ENCODE measurements at regions not wholly inside any gene's neighbourhood (a gene's known extent, or its start where the extent isn't known, plus 50 kb on each side); places are given as distances from the start of the nearest gene placed in this dataset.

GRCh38 chr10:4482659-4483058, 343.3 kb upstream of the AKR1E2 start:
- no peak for DNase-seq (ENCODE audit: low read depth)

DNA sequence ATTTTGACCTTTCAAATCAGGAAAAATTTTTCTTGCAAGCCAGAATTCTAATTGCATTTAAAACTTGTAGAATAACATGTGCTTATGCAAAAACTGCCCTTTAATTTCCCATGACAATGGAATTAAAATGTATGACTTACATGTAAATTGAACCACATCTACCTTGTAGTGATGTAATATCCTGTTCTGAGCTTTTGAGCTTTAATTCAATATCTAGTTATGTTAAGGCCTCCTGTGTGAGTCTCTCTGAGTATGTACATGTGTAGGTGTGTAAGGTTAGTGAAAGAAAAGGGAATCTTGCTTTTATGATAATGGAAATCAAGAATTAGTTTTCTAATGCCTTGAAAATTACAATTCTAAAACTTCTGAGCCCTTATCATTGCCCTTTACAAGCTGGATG, 344.8 kb upstream of the AKR1E2 start:
- no peak for DNase-seq (ENCODE audit: low read depth)

GRCh38 chr10:4479342-4479741, 346.7 kb upstream of the AKR1E2 start:
- no peak for DNase-seq (ENCODE audit: low read depth)

- DNase-seq (ENCODE audit: low read depth): no peak
Observed at GRCh38 chr10:4477664-4478063, 348.3 kb upstream of the AKR1E2 start.

DNA sequence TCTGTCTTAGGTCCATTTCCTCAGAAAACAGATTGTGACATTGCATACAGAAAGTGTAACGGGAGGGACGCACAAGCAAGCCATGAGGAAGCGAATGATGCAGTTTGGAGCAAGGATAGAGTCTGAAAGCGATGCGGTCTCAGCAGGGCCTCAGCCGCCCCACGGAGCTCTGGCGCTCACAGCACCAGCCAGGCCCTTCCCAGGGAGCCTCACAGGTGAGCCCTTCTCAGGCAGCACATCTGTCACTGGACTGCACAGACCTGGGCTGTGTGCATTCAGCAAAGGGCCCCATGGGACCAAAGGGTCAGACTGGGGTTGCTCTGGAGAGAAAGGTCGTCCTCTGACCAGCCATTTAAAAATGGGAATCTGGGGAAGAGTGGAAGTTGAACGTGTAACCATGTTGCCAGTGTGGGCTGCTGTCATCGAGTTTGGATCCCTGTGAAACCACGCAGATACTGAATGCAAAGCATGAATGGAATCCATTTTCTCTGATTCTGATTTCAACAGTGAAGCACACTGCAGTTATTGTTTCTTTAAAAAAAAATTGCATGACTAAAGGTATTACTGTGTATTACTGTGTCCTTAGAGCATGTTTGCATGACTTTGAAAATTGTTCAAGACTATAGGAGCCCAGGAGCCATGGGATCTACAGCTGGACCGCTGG, 350.0 kb upstream of the AKR1E2 start:
- no peak for DNase-seq (ENCODE audit: low read depth)

DNA sequence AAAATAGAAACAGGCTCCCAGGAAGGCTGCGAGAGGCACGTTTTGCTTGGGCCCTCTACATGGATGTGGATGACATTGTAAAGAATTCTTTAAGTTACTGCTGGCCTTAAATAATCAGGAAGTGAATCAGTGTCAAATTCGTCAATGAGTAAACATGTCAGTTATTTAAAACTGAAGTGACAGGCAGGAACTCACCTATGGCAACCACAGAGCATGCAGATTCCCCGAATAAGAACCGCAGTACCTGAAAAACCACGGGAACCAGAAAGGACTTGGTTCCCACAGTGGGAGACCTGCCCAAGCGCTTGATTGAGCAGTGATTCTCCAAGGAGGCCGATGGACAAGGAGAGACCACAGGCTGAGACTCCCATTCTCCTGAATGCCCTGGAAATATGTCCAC, 351.2 kb upstream of the AKR1E2 start:
- DNase-seq (ENCODE audit: low read depth): no peak

DNA sequence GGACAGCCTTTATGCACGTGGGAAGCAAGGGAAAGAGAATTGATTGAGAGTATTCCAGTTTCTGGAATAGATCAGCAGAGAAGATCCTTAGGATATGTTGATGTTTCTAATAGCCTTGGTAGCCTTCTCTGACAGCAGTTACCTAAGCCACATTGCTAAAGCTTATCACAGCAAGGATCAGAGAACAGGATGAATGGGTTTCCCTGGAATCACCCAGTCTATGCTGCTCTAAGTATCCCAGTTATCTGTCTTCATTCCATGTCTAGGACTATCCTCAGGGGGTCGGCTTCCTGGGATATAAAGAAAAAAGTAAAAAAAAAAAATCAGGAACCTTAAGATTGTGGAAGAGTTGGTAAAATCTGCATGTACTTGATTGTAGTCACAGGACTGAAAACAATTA, 352.0 kb upstream of the AKR1E2 start:
- no peak for DNase-seq (ENCODE audit: low read depth)

DNA sequence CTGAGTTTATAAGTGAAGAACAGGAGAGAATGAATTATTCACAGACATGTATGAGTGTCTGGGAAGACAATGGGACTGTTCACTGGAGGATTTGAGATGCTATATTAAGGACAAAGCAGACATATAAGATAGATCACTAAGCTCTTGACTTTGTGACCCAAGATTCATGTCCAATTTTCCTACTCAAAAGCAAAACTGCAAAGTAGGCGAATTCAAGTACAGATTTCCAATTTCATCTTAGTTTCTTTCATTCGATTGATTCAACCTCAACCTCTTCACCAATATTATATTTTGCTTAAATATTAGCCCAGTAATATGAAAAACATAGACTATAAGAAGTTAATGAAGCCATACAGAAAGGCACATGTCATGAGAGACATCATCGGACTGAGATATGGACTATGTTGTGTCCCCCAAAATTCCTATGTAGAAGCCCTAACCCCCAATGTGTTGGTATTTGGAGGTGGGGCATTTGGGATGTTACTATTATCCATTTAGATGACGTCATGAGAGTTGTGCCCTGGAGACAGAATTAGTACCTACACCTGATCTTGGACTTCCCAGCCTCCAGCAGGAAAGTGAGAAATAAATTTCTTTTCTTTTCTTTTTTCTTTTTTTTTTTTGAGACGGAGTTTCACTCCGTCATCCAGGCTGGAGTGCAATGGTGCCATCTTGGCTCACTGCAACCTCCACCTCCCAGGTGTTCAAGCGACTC, 353.7 kb upstream of the AKR1E2 start:
- no peak for DNase-seq (ENCODE audit: low read depth)

- no peak for DNase-seq (ENCODE audit: low read depth)
Observed at GRCh38 chr10:4470231-4470835, 355.7 kb upstream of the AKR1E2 start.

DNA sequence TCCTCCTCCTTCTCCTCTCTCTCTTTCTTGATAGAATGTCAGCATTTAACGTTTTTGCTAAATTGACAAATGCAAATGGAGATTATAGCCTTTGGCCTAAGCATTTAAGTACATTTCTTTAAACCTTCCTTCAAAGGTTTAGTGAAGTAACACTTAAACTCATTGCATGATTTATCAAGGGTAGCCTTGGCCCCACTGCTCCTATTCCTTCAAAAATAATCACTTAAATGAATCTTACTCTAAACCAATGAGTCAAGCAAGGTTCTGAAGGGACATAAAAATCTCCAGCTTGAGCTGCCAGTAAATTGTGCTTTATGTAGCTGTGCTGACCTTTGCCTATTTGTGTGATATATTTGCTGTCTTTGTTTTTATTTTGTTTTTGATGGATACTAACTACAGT, 358.5 kb upstream of the AKR1E2 start:
- no peak for DNase-seq (ENCODE audit: low read depth)

GRCh38 chr10:4460267-4460666, 365.7 kb upstream of the AKR1E2 start:
- no peak for DNase-seq (ENCODE audit: low read depth)

GRCh38 chr10:4459531-4459930, 366.5 kb upstream of the AKR1E2 start:
- no peak for DNase-seq (ENCODE audit: low read depth)

GRCh38 chr10:4457597-4457996, 368.4 kb upstream of the AKR1E2 start:
- no peak for DNase-seq (ENCODE audit: low read depth)

DNA sequence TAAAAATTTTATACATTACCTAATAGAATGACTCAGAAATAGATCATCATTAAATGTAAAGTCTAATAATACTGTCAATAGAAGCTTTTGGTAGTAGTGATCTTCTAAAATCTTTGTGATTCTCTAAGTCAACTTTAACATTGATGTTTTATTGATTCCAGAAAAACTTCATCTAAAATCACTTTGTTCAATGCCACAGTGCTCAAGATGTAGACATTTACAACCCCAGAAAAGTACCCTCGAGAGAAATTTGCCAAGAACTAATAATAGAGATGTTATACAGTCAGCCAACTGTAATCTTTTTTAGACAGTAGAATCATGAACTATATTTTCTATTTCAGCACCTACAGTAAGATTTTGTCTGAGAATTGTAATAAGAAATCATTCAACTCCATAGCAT, 369.2 kb upstream of the AKR1E2 start:
- no peak for DNase-seq (ENCODE audit: low read depth)

- no peak for DNase-seq (ENCODE audit: low read depth)
Observed at GRCh38 chr10:4456279-4456678, 369.7 kb upstream of the AKR1E2 start.

GRCh38 chr10:4453950-4454349, 372.1 kb upstream of the AKR1E2 start:
- DNase-seq (ENCODE audit: low read depth): no peak

GRCh38 chr10:4453276-4453675, 372.7 kb upstream of the AKR1E2 start:
- DNase-seq (ENCODE audit: low read depth): no peak

DNA sequence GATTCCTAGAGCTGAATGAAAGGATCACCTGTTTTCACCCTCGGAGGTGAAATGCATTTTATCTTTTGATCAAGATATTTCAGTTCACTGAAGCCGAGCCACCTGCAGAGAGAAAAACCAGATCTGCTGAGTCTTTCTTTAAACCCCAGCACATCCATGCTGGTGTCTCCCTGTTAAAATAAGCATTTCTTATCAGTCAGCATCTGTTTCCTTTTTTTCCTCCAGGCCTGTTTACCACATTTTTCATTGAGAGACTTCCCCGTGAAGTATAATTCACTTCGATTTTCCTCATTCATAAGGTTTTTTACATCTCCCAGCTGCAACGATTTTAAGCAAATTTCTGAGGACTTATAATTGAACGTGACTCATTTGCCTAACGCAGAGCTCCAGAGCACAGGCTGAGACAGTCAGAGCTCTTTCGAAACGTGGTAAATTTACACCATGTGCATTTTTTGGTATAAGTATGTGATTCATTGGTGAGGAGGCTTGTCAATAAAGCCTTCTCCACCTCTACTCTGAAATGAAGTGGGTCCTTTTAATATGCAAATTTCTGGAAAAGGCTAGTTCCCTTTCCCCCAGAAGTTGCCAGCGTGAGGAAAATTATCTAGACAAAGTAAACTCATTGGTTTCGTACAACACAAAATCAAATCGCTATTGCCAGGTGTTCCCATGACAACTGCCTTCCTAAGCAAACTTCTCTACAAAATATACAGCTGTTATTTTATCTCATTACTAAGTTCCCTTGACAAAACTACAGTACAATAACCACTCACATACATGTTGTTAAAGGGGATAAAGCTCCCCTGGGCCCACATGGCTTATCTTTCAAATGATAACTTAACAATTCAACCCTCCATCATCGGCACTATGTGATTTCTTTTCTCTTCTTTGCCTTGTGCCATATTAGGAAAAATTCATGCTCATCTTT, 374.8 kb upstream of the AKR1E2 start:
- no peak for DNase-seq (ENCODE audit: low read depth)

DNA sequence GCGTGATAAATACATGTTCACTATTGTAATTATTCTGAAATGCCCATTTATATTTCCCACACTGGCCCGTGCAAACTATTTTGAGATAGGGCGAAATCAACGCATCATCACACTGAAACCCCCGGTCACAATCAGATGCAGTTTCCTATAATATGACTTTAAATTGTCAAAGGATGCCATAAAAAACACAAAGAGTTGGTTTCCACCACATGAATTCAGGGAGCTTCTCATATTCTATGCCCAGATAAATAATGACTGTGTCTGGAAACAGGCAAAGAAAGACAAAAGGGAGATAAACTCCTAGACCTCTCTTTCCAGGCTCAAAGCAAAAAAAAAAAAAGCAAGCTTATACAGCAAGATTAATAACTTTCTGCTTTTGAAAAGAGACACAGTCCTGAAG, 375.8 kb upstream of the AKR1E2 start:
- no peak for DNase-seq (ENCODE audit: low read depth)

DNA sequence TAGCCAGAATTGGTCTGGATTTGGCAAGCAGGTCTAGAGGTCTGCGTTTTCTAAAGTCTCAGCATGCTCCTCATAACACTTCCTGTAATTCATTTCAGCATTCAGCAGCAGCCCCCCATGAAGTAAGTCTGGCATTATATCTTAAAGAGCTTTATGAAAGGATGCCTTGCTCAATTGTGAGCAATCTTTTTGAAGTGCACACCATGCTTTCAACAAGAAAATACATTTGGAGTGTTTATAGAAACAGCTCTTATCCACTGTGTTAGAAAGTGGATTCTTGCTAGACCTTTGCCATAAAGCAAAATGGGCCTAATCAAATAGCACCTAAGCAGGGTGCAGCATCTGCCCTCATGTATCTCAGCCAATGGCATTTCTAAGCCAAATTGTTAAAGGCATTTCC, 378.0 kb upstream of the AKR1E2 start:
- no peak for DNase-seq (ENCODE audit: low read depth)

DNA sequence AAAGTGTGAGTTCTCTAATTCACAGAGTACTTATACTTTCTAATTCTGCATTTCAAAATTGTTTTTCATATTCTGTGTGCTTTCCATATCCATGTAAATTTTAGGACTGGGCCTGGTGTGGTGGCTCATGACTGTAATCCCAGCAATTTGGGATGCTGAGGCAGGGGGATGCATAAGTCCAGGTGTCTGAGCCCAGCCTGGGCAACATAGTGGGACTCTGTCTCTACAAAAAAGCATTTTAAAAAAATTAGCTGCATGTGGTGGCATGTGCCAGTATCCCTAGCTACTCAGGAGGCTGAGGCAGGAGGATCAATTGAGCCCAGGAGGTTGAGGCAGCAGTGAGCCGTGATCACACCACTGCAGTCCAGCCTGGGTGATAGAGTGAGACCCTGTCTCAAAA, 382.6 kb upstream of the AKR1E2 start:
- no peak for DNase-seq (ENCODE audit: low read depth)

GRCh38 chr10:4442296-4442695, 383.7 kb upstream of the AKR1E2 start:
- DNase-seq (ENCODE audit: low read depth): no peak

GRCh38 chr10:4440260-4440659, 385.7 kb upstream of the AKR1E2 start:
- DNase-seq (ENCODE audit: low read depth): no peak

All from activated gamma-delta T cell treated with anti-CD3 and anti-CD28 coated beads, Interleukin-2, amount 50 U/mL, for 16 hours (primary cell).